ENCODE measurements at regions not wholly inside any gene's neighbourhood (a gene's known extent, or its start where the extent isn't known, plus 50 kb on each side); places are given as distances from the start of the nearest gene placed in this dataset.

DNA sequence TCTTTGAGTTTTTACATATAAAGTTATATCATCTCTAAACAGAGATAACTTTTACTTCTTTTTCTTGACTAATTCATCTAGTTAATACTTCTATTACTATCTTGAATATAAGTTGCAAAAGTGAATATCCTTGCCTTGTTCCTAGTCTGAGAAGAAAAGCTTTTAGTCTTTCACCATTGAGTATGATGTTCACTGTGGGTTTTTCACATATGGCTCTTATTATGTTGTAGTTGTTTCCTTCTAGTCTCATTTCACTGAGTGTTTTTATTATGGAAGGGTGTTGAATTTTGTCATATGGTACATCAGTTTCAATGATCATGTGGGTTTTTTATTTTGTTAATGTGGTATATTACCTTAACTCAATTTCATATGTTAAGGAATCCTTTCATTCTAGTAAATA is 488.3 kb downstream of the COL12A1 start:
- Histone ChIP-seq H3K4me3 (replicated peaks in 1 of 3; ENCODE audit: insufficient read depth in 1 of 3, low read depth in 2 of 3, low read length in 3 of 3) (no peak overlapping the region), H3K4me1 (ENCODE audit: insufficient read depth, low read length) (no peaks in the 10 kb centered on the region), H3K4me2 (ENCODE audit: low read depth, low read length) (no peak overlapping the region), H3K79me2 (ENCODE audit: insufficient read depth, low read length) (no peaks in the 10 kb centered on the region), H2AFZ (ENCODE audit: low read length) (no peak overlapping the region), H3K9ac (ENCODE audit: insufficient read depth, low read depth, low read length) (no peak overlapping the region), H4K20me1 (ENCODE audit: insufficient read depth, low read length) (no peaks in the 10 kb centered on the region), H3K27ac (ENCODE audit: extremely low read length, insufficient read depth, low read length) (no peak overlapping the region), H3K36me3 (replicated peaks in 1 of 2; ENCODE audit: control insufficient read depth in 1 of 2, insufficient read depth in 2 of 2, low read length in 2 of 2) (no peaks in the 10 kb centered on the region), H3K27me3 (ENCODE audit: control insufficient read depth in 1 of 2, insufficient read depth in 2 of 2, low read length in 2 of 2) (no peaks in the 10 kb centered on the region), H3K9me3 (ENCODE audit: low read length) (no peaks in the 10 kb centered on the region)
- in situ Hi-C loops (cut with HindIII; ENCODE audit: extremely low pct_ligation_motif_present, low pct_unique_long_range_greater_than_20kb) (no loop called here), intact Hi-C loops (cut with micrococcal nuclease; ENCODE audit: unreplicated experiment) (no loop called here)
- TF ChIP-seq ZIK1 (CRISPR knock-in tag; IDR thresholded peaks at IDR 0.05; ENCODE audit: borderline replicate concordance, low read depth) (no peak), GTF2F1 (IDR thresholded peaks at IDR 0.05; ENCODE audit: low read length) (no peak), CCDC6 (CRISPR knock-in tag; IDR thresholded peaks at IDR 0.05) (no peak), SOX6 (IDR thresholded peaks at IDR 0.05) (no peak), SOX6 (CRISPR knock-in tag; IDR thresholded peaks at IDR 0.05) (no peak)
- no TSS peak for BruUV-seq (replicated peaks)
- ATAC-seq: no peak
- CTCF ChIA-PET (ENCODE audit: low intra/inter-chr PET ratio, low total read pairs): no interaction called here
- DNase-seq (ENCODE audit: low spot score): no peak
- POLR2A ChIA-PET: no interaction called here
- no peak for FAIRE-seq

DNA sequence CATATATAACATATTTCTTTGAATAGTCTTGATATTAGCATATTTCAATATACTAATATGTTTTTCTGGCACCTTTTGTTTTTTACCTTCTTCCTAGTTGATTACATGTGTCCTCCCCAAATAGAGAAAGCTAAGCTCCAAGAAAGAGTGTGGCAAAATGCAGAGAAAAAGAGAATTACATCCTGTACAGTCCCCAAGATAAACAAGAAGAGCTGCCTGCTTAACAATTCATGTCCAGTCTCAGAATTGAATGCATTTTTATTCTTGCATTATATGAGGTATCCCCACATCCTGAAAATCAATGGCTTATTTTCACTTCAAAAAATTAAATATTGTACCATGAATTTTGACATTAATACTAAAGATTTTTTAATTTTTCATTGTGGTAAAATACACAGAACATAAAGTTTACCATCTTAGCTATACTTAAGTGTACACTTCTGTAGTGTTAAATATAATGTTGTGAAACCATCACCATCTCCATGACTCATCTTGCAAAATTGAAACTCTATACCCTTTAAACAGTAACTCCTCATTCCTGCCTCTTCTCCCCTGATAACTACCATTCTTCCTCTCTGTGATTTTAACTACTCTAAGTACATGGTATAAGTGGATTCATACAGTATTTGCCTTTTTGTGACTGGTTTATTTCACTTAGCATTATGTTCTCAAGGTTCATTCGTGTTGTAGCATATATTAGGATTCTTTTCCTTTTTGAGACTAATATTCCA is 490.3 kb downstream of the COL12A1 start:
- intact Hi-C loops (cut with micrococcal nuclease; ENCODE audit: unreplicated experiment): no loop called here
- Histone ChIP-seq H3K4me2 (ENCODE audit: low read depth, low read length) (no peak overlapping the region), H3K36me3 (replicated peaks in 1 of 2; ENCODE audit: control insufficient read depth in 1 of 2, insufficient read depth in 2 of 2, low read length in 2 of 2) (no peaks in the 10 kb centered on the region), H3K79me2 (ENCODE audit: insufficient read depth, low read length) (no peaks in the 10 kb centered on the region), H3K4me3 (replicated peaks in 1 of 3; ENCODE audit: insufficient read depth in 1 of 3, low read depth in 2 of 3, low read length in 3 of 3) (no peak overlapping the region), H4K20me1 (ENCODE audit: insufficient read depth, low read length) (no peaks in the 10 kb centered on the region), H3K27ac (ENCODE audit: extremely low read length, insufficient read depth, low read length) (no peak overlapping the region), H3K9me3 (ENCODE audit: low read length) (no peaks in the 10 kb centered on the region), H3K4me1 (ENCODE audit: insufficient read depth, low read length) (no peaks in the 10 kb centered on the region), H3K9ac (ENCODE audit: insufficient read depth, low read depth, low read length) (no peak overlapping the region), H2AFZ (ENCODE audit: low read length) (no peak overlapping the region), H3K27me3 (ENCODE audit: control insufficient read depth in 1 of 2, insufficient read depth in 2 of 2, low read length in 2 of 2) (no peaks in the 10 kb centered on the region)
- no peak for DNase-seq (ENCODE audit: low spot score)
- FAIRE-seq: no peak
- ChIA-PET POLR2A (no interaction called here), CTCF (ENCODE audit: low intra/inter-chr PET ratio, low total read pairs) (no interaction called here)
- in situ Hi-C loops (cut with HindIII; ENCODE audit: extremely low pct_ligation_motif_present, low pct_unique_long_range_greater_than_20kb): no loop called here
- WGBS (ENCODE audit: low lambda C conversion rate): 0% methylated on average over 1 of the region's 1 CpG
- no peak for ATAC-seq
- no TSS peak for BruUV-seq (replicated peaks)
- TF ChIP-seq ZNF780A (CRISPR knock-in tag; IDR thresholded peaks at IDR 0.05): no peak

Measured in HepG2 (cell line).